HepG2 (cell line): ENCODE measurements at regions not wholly inside any gene's neighbourhood (a gene's known extent, or its start where the extent isn't known, plus 50 kb on each side); places are given as distances from the start of the nearest gene placed in this dataset.

Experiments used
- ATAC-seq: fragments of 200-7000 bp; cut with Tn5 transposase; 3 replicates; pipeline ENCODE4 v1.9.1; 2020; ENCODE audit warnings: mild to moderate bottlenecking, moderate library complexity
- BruUV-seq: library from RNA; stranded (reverse); fragments of 400-500 nt; replicated peaks from 2 replicates; lab custom pipeline; 2021; lab: Mats Ljungman, UMichigan
- CTCF ChIA-PET: fragments of 300-600 bp; formaldehyde crosslinking; extraction: SDS; loops from one replicate; lab custom pipeline; 2021; ENCODE audit warnings: low total read pairs, inconsistent platforms, low intra/inter-chr PET ratio; lab: Yijun Ruan, JAX
- POLR2A ChIA-PET: fragments of 350-600 bp; sonication (Branson Sonifier 250); formaldehyde crosslinking; loops from one replicate; lab custom pipeline; 2020; ENCODE audit warnings: antibody characterized with exemption, inconsistent platforms; lab: Yijun Ruan, JAX
- DNase-seq: peaks from one replicate; pipeline ENCODE4 v3.0.0-alpha.2; 2015; ENCODE audit warnings: low spot score
- FAIRE-seq: peaks from 3 replicates; lab custom pipeline; 2011; peaks lifted over from hg19 to GRCh38; lab: Jason Lieb, UNC
- H2AFZ ChIP-seq: one replicate; pipeline ENCODE4 v1.6.1; 2011; ENCODE audit warnings: low read length, inconsistent platforms
- H3K27ac ChIP-seq: fragments of 300-600 bp; 3 replicates; pipeline ENCODE4 v1.8.0; 2011; ENCODE audit warnings: mixed run types, mild to moderate bottlenecking, mixed read lengths, low read length, inconsistent platforms; ENCODE audit not compliant: insufficient read depth; ENCODE audit errors: extremely low read length
- H3K27me3 ChIP-seq, 2 experiments: fragments of 200-600 bp in 1 of 2; 2 replicates in 1 of 2; 3 replicates in 1 of 2; pipeline versions ENCODE4 v1.6.0 to v1.8.0; 2011; ENCODE audit warnings: low read length in 2 of 2, mild to moderate bottlenecking in 2 of 2, moderate library complexity in 2 of 2, inconsistent platforms in 1 of 2; ENCODE audit not compliant: insufficient read depth in 2 of 2, control insufficient read depth in 1 of 2
- H3K36me3 ChIP-seq, 2 experiments: fragments of 200-600 bp in 1 of 2; replicated peaks in 1 of 2; 2 replicates in 1 of 2; 3 replicates in 1 of 2; pipeline versions ENCODE4 v1.5.1 to v1.8.0; 2011; ENCODE audit warnings: low read length in 2 of 2, inconsistent platforms in 1 of 2; ENCODE audit not compliant: insufficient read depth in 2 of 2, control insufficient read depth in 1 of 2
- H3K4me1 ChIP-seq: 2 replicates; pipeline ENCODE4 v1.5.1; 2012; ENCODE audit warnings: low read length, inconsistent platforms; ENCODE audit not compliant: insufficient read depth
- H3K4me2 ChIP-seq: 2 replicates; pipeline ENCODE4 v1.6.0; 2011; ENCODE audit warnings: low read depth, low read length, inconsistent platforms
- H3K4me3 ChIP-seq, 3 experiments: fragments of 200-600 bp in 1 of 3; sonication (generic), shearing (Covaris generic) in 1 of 3; replicated peaks in 1 of 3; 2 replicates each; pipeline ENCODE4 v1.5.1; 2011 to 2016; ENCODE audit warnings: low read length in 3 of 3, inconsistent platforms in 2 of 3, low read depth in 2 of 3, mild to moderate bottlenecking in 2 of 3, control low read depth in 1 of 3, mixed read lengths in 1 of 3; ENCODE audit not compliant: insufficient read depth in 1 of 3
- H3K79me2 ChIP-seq: one replicate; pipeline ENCODE4 v1.6.1; 2011; ENCODE audit warnings: low read length, inconsistent platforms; ENCODE audit not compliant: insufficient read depth
- H3K9ac ChIP-seq: 2 replicates; pipeline ENCODE4 v1.6.0; 2011; ENCODE audit warnings: mild to moderate bottlenecking, low read depth, low read length, inconsistent platforms; ENCODE audit not compliant: insufficient read depth
- H3K9me3 ChIP-seq: 2 replicates; pipeline ENCODE4 v1.5.1; 2012; ENCODE audit warnings: mild to moderate bottlenecking, low read length
- H4K20me1 ChIP-seq: 2 replicates; pipeline ENCODE4 v1.6.0; 2011; ENCODE audit warnings: inconsistent platforms, mild to moderate bottlenecking, low read length, moderate library complexity; ENCODE audit not compliant: insufficient read depth
- KLF12 ChIP-seq: sonication (generic); formaldehyde crosslinking; IDR thresholded peaks from 2 replicates; pipeline ENCODE4 v1.4.0; 2020; ENCODE audit warnings: missing genetic modification reagents, borderline replicate concordance
- PPARG ChIP-seq: conservative IDR thresholded peaks from 2 replicates; pipeline ENCODE4 v1.6.1; 2016; ENCODE audit warnings: missing biosample characterization, missing genetic modification reagents
- ZNF256 ChIP-seq: sonication (generic); formaldehyde crosslinking; conservative IDR thresholded peaks from 2 replicates; pipeline ENCODE4 v1.4.0; 2020; ENCODE audit warnings: missing genetic modification reagents
- ZNF33A ChIP-seq: sonication (generic); formaldehyde crosslinking; IDR thresholded peaks from 2 replicates; pipeline ENCODE4 v1.5.1; 2020; ENCODE audit warnings: missing genetic modification reagents, mild to moderate bottlenecking, moderate library complexity, borderline replicate concordance
- ZNF501 ChIP-seq: sonication (generic); formaldehyde crosslinking; IDR thresholded peaks from 2 replicates; pipeline ENCODE4 v1.5.1; 2020; ENCODE audit warnings: mild to moderate bottlenecking, moderate library complexity, missing genetic modification reagents
- WGBS: methylation state at CpG from one replicate; pipeline ENCODE4 v1.1.6; 2017; ENCODE audit warnings: low lambda C conversion rate; 5-methylcytosine and 5-hydroxymethylcytosine counted together
- in situ Hi-C: cut with HindIII; loops from 2 replicates; pipeline ENCODE4 v1.10.0; 2017; ENCODE audit warnings: low pct_unique_long_range_greater_than_20kb; ENCODE audit not compliant: extremely low pct_ligation_motif_present
- intact Hi-C: fragments of 100-400 bp; cut with micrococcal nuclease; formaldehyde crosslinking; loops from one replicate; pipeline ENCODE4 v1.10.0; 2022; ENCODE audit not compliant: unreplicated experiment
- TF ChIP-seq, protein P1 (sequence below): sonication (generic); formaldehyde crosslinking; IDR thresholded peaks from 2 replicates; pipeline ENCODE4 v1.4.0; 2020; ENCODE audit warnings: missing genetic modification reagents, low read depth, mild to moderate bottlenecking, borderline replicate concordance
- TF ChIP-seq, protein P2 (sequence below): sonication (generic); formaldehyde crosslinking; IDR thresholded peaks from 2 replicates; pipeline ENCODE4 v1.5.0; 2020; ENCODE audit warnings: missing genetic modification reagents
- TF ChIP-seq, protein P3 (sequence below): IDR thresholded peaks from 2 replicates; pipeline ENCODE4 v1.6.1; 2012; ENCODE audit warnings: inconsistent platforms

DNA sequence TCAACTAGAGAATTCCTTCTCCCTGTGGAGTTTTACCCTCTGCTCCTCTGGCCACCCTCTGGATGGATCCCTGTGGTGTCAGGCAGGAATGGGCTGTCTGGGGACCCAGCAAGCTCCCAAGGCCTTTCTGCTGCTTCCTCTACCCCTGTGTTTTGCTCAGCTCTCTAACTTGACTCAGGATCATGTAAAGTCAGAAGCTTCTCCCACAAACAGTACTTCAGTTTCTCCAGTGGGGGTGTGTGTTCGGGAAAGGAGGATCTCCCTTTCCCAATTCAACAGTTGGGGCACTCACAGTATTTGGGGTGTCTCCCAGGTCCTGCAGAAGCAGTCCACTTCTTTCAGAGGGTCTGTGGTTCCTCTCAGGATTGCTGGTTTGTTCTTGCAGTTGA, 162.4 kb upstream of the NUDT4 start:
- peak; percentile 12 for DNase-seq
- 0% methylated on average over 1 of the region's 1 CpG for WGBS
- ChIA-PET CTCF (interaction anchor here (1.3 kb wide), 1 partner anchor 181 kb away, joined by 6 read pairs; no protein-coding TSS in a partner anchor), POLR2A (interaction anchor here (1.5 kb wide), 1 partner anchor 59 kb away, joined by 3 read pairs; no protein-coding TSS in a partner anchor)
- TF ChIP-seq ZNF501 (CRISPR knock-in tag) (0 out of 2 replicates have a peak, but pooled peaks have one; percentile 48), PPARG (CRISPR knock-in tag) (peak; percentile 31; the same call in 1 of the 2 replicates), ZNF256 (CRISPR knock-in tag) (no peak), ZNF33A (no peak), KLF12 (CRISPR knock-in tag) (0 out of 2 replicates have a peak, but pooled peaks have one; percentile 8)
- TF ChIP-seq, protein P1, sequence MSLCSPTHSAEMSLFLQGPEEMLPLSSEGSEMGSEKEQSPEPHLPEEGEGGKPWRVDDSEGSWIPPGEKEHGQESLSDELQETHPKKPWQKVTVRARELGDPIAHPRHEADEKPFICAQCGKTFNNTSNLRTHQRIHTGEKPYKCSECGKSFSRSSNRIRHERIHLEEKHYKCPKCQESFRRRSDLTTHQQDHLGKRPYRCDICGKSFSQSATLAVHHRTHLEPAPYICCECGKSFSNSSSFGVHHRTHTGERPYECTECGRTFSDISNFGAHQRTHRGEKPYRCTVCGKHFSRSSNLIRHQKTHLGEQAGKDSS (CRISPR knock-in tag): no peak
- TF ChIP-seq, protein P2, sequence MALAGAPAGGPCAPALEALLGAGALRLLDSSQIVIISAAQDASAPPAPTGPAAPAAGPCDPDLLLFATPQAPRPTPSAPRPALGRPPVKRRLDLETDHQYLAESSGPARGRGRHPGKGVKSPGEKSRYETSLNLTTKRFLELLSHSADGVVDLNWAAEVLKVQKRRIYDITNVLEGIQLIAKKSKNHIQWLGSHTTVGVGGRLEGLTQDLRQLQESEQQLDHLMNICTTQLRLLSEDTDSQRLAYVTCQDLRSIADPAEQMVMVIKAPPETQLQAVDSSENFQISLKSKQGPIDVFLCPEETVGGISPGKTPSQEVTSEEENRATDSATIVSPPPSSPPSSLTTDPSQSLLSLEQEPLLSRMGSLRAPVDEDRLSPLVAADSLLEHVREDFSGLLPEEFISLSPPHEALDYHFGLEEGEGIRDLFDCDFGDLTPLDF: no peak
- TF ChIP-seq, protein P3, sequence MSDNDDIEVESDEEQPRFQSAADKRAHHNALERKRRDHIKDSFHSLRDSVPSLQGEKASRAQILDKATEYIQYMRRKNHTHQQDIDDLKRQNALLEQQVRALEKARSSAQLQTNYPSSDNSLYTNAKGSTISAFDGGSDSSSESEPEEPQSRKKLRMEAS: no peak
- peak overlapping the region; percentile 81 for H3K4me2 ChIP-seq
- no peak for FAIRE-seq
- ATAC-seq: peak; percentile 78
- H3K79me2 ChIP-seq: no peaks in the 10 kb centered on the region
- H3K27me3 ChIP-seq: no peaks in the 10 kb centered on the region
- H2AFZ ChIP-seq: peak overlapping the region; percentile 46
- in situ Hi-C loops (no loop called here), intact Hi-C loops (loop anchor here (5.0 kb wide), 1 partner anchor 228 kb away; no protein-coding TSS in a partner anchor)
- peak overlapping the region; percentile 28; the same call in 1 of the 2 replicates for H3K9ac ChIP-seq
- no peak overlapping the region for H3K27ac ChIP-seq
- H4K20me1 ChIP-seq: no peaks in the 10 kb centered on the region
- peak overlapping the region in 2 of 3 experiments; percentile 8 to 58; a peak in 4 of 6 replicates for H3K4me3 ChIP-seq
- no peaks in the 10 kb centered on the region for H3K36me3 ChIP-seq
- peaks cover 15% of the 10 kb centered on the region for H3K4me1 ChIP-seq
- no peaks in the 10 kb centered on the region for H3K9me3 ChIP-seq
- no TSS peak for BruUV-seq
